ENCODE measurements at regions not wholly inside any gene's neighbourhood (a gene's known extent, or its start where the extent isn't known, plus 50 kb on each side); places are given as distances from the start of the nearest gene placed in this dataset.

DNA sequence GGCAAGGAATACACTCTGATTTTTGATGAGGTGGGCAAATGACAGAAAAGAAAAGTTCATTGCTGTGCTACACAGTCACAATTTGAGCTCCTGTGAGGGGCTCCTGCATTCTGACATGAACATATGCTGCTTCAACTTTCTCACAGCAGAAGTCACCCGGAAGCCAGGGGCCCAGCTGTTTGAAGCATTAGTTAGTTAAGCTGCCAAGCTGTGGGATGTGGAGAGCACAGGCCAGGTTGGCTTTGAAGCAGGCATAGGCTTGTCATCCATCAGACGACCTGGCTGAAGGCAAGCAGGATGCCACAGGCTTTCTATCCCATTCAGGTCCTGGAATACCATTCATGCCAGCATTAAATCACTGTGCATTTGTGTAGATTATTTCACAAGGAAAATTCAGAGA, 63.1 kb downstream of the MTNR1B start:
- in situ Hi-C loops (cut with MboI): no loop called here
- H3F3A ChIP-seq (ENCODE audit: insufficient read depth): no peaks in the 10 kb centered on the region
- WGBS, 2 experiments (ENCODE audit: low coverage in 1 of 2, low lambda C conversion rate in 2 of 2, missing lambda C conversion rate in 2 of 2): 7 to 8% methylated on average over 2 of the region's 2 CpGs

DNA sequence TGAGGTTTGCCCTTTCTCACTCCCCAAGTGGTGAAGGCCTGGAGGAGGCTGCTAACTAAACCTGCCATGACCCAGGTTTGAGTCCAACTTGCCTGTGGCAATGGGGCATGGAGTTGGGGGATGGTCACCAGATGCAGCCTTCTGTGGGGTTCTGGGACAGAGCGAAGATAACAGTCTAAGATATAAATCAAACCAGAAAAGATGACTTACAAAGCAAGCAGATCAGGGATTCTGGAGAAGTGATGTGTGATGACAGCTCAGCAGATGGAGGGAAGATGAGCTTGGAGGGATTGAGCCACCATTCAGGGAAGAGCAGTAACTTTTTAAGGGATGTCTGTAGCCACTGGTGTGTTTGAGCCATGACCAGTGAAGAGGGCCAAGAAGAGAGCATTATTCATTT, 63.6 kb downstream of the MTNR1B start:
- H3K9me2 ChIP-seq (ENCODE audit: insufficient read depth): no peaks in the 10 kb centered on the region
- no peaks in the 10 kb centered on the region; the same call in 1 of the 2 replicates for H3K27me3 ChIP-seq (replicated peaks; ENCODE audit: insufficient read depth)
- no peaks in the 10 kb centered on the region for H3K79me2 ChIP-seq (ENCODE audit: insufficient read depth)
- H3K9ac ChIP-seq: no peak overlapping the region
- TF ChIP-seq EZH2phosphoT487 (IDR thresholded peaks at IDR 0.05; ENCODE audit: insufficient read depth, low read depth): no peak
- TF ChIP-seq EZH2 (IDR thresholded peaks at IDR 0.05; ENCODE audit: insufficient read depth, poor library complexity, severe bottlenecking): no peak
- 25 to 36% methylated on average over 1 of the region's 1 CpG for WGBS, 2 experiments (ENCODE audit: low coverage in 1 of 2, low lambda C conversion rate in 2 of 2, missing lambda C conversion rate in 2 of 2)
- no peak overlapping the region for H3K4me3 ChIP-seq
- H4K20me1 ChIP-seq (ENCODE audit: insufficient read depth): no peaks in the 10 kb centered on the region
- no peaks in the 10 kb centered on the region for H3K36me3 ChIP-seq (ENCODE audit: low read depth)
- no peak overlapping the region for H2AFZ ChIP-seq
- in situ Hi-C loops (cut with MboI): no loop called here
- no peak for DNase-seq
- H3F3A ChIP-seq (ENCODE audit: insufficient read depth): no peaks in the 10 kb centered on the region
- no peak overlapping the region for H3K4me2 ChIP-seq (ENCODE audit: unreplicated experiment)
- H3K9me3 ChIP-seq (ENCODE audit: low read depth): no peaks in the 10 kb centered on the region
- 0 out of 2 replicates have a peak, but pooled peaks cover 4% of the 10 kb centered on the region for H3K4me1 ChIP-seq (ENCODE audit: insufficient read depth)
- H3K27ac ChIP-seq: no peak overlapping the region

More for the DNA sequence above, 63.1 kb downstream of the MTNR1B start:
- 0 out of 2 replicates have a peak, but pooled peaks cover 4% of the 10 kb centered on the region for H3K4me1 ChIP-seq (ENCODE audit: insufficient read depth)
- no peak overlapping the region for H3K9ac ChIP-seq
- TF ChIP-seq EZH2phosphoT487 (IDR thresholded peaks at IDR 0.05; ENCODE audit: insufficient read depth, low read depth) (no peak), EZH2 (IDR thresholded peaks at IDR 0.05; ENCODE audit: insufficient read depth, poor library complexity, severe bottlenecking) (no peak)
- H3K9me3 ChIP-seq (ENCODE audit: low read depth): no peaks in the 10 kb centered on the region
- H3K79me2 ChIP-seq (ENCODE audit: insufficient read depth): no peaks in the 10 kb centered on the region
- H3K9me2 ChIP-seq (ENCODE audit: insufficient read depth): no peaks in the 10 kb centered on the region
- no peaks in the 10 kb centered on the region; the same call in 1 of the 2 replicates for H3K27me3 ChIP-seq (replicated peaks; ENCODE audit: insufficient read depth)
- no peak overlapping the region for H3K4me3 ChIP-seq
- no peaks in the 10 kb centered on the region for H4K20me1 ChIP-seq (ENCODE audit: insufficient read depth)
- no peak overlapping the region for H3K27ac ChIP-seq
- DNase-seq: no peak
- no peaks in the 10 kb centered on the region for H3K36me3 ChIP-seq (ENCODE audit: low read depth)
- H3K4me2 ChIP-seq (ENCODE audit: unreplicated experiment): no peak overlapping the region
- H2AFZ ChIP-seq: no peak overlapping the region

DNA sequence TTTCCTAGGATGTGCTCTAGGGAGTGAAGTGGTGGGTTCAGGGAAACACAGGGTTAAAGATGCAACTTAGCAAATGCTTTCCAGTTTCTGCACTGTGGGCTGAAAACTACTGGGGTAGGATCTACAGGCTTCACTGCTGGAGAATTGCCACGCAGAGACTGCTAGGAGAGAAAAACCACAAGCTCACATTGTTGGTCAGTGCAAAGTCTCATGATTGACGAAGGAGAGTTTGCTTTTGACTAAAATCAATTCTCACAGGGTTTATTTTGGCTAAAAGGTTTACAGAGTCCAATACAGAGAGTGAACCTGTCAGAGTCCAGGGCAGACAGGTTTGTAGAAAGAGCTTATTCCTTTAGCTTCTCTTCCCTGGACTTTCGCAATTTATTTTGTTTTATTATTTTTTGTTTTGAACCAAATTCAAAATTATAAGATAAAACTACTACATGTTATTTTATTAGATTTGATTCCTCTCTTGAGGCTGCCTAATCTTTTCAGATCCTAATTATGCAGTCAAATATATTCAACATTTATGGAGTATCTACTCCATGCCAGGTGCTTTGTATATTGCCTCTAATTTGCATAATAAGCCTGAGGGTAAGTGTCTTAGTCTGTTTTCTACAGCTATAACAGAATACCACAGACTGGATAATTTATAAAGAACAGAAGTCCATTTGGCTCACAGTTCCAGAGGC, 64.7 kb downstream of the MTNR1B start:
- WGBS, 2 experiments (ENCODE audit: low coverage in 1 of 2, low lambda C conversion rate in 2 of 2, missing lambda C conversion rate in 2 of 2): 38 to 52% methylated on average over 3 of the region's 3 CpGs

DNA sequence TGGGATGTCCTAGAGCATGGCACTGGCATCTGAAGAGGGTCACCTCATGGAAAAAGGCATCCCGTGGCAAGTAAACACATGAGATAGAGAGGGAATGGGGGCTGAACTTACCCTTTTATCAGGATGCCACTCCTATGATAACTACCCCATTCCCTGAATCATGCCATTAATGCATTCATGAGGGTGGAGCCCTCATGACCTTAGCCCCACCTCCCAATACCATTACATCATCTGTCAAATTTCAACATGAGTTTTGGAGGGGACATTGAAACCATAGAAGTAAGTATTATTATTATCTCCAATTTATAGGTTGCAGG, 65.2 kb downstream of the MTNR1B start:
- Histone ChIP-seq H3F3A (ENCODE audit: insufficient read depth) (no peaks in the 10 kb centered on the region), H3K27me3 (replicated peaks; ENCODE audit: insufficient read depth) (no peaks in the 10 kb centered on the region; the same call in 1 of the 2 replicates), H3K4me1 (ENCODE audit: insufficient read depth) (0 out of 2 replicates have a peak, but pooled peaks cover 4% of the 10 kb centered on the region), H3K4me3 (no peak overlapping the region), H3K4me2 (ENCODE audit: unreplicated experiment) (no peak overlapping the region), H3K9ac (no peak overlapping the region), H3K36me3 (ENCODE audit: low read depth) (no peaks in the 10 kb centered on the region), H3K79me2 (ENCODE audit: insufficient read depth) (no peaks in the 10 kb centered on the region), H3K9me2 (ENCODE audit: insufficient read depth) (no peaks in the 10 kb centered on the region), H4K20me1 (ENCODE audit: insufficient read depth) (no peaks in the 10 kb centered on the region), H3K9me3 (ENCODE audit: low read depth) (no peaks in the 10 kb centered on the region), H2AFZ (no peak overlapping the region), H3K27ac (no peak overlapping the region)
- TF ChIP-seq EZH2 (IDR thresholded peaks at IDR 0.05; ENCODE audit: insufficient read depth, poor library complexity, severe bottlenecking) (no peak), EZH2phosphoT487 (IDR thresholded peaks at IDR 0.05; ENCODE audit: insufficient read depth, low read depth) (no peak)
- 35 to 38% methylated on average over 1 of the region's 1 CpG for WGBS, 2 experiments (ENCODE audit: low coverage in 1 of 2, low lambda C conversion rate in 2 of 2, missing lambda C conversion rate in 2 of 2)
- in situ Hi-C loops (cut with MboI): no loop called here
- no peak for DNase-seq

More for the DNA sequence above, 64.7 kb downstream of the MTNR1B start:
- in situ Hi-C loops (cut with MboI): no loop called here
- 0 out of 2 replicates have a peak, but pooled peaks cover 4% of the 10 kb centered on the region for H3K4me1 ChIP-seq (ENCODE audit: insufficient read depth)
- H3K36me3 ChIP-seq (ENCODE audit: low read depth): no peaks in the 10 kb centered on the region
- H2AFZ ChIP-seq: no peak overlapping the region
- no peak for DNase-seq
- no peaks in the 10 kb centered on the region for H3F3A ChIP-seq (ENCODE audit: insufficient read depth)
- no peaks in the 10 kb centered on the region for H3K79me2 ChIP-seq (ENCODE audit: insufficient read depth)
- H4K20me1 ChIP-seq (ENCODE audit: insufficient read depth): no peaks in the 10 kb centered on the region
- no peak overlapping the region for H3K4me2 ChIP-seq (ENCODE audit: unreplicated experiment)
- H3K9me2 ChIP-seq (ENCODE audit: insufficient read depth): no peaks in the 10 kb centered on the region
- H3K9ac ChIP-seq: no peak overlapping the region
- no peaks in the 10 kb centered on the region for H3K9me3 ChIP-seq (ENCODE audit: low read depth)
- no peak overlapping the region for H3K27ac ChIP-seq
- H3K4me3 ChIP-seq: no peak overlapping the region
- TF ChIP-seq EZH2 (IDR thresholded peaks at IDR 0.05; ENCODE audit: insufficient read depth, poor library complexity, severe bottlenecking): no peak
- no peak for TF ChIP-seq EZH2phosphoT487 (IDR thresholded peaks at IDR 0.05; ENCODE audit: insufficient read depth, low read depth)
- H3K27me3 ChIP-seq (replicated peaks; ENCODE audit: insufficient read depth): no peaks in the 10 kb centered on the region; the same call in 1 of the 2 replicates
